NCI-H510A treated with DMSO at 0.1 percent for 48 hours (cell line): ENCODE measurements at regions not wholly inside any gene's neighbourhood (a gene's known extent, or its start where the extent isn't known, plus 50 kb on each side); places are given as distances from the start of the nearest gene placed in this dataset.
"Not testable (repeated sequence)": the region's sequence is repeated elsewhere in the genome, so short reads cannot be mapped to it uniquely, and the experiment has no call there.

Experiments used
- DNase-seq: peaks from one replicate; lab custom pipeline; 2025; lab: John Stamatoyannopoulos, UW

DNA sequence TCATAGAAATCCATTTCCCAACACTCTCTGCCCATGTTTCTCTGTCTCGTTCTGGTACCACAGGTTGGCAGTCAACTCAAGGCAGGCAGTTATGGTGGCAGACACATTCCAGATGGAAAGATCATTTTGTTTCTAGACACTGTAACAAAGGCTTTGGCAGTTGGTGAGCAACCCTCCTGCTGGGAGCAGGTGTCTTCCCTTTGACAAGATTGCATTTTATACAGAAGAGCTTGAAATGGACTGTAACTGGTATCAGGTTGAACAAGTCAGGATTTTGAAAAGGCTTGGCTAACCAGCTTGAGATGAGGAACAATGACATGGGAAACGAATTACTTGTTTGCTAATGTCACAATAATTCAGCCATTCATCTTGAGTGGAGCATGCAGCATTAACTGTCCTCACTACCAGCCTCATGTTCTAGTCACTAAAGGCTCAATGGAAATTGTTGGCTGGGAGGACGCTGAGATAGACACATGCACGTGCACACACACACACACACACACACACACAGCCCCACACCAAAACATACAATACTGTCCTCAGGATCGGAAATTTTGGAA, 170.0 kb downstream of the SEMA6D start:
- peak; percentile 83 for DNase-seq

DNA sequence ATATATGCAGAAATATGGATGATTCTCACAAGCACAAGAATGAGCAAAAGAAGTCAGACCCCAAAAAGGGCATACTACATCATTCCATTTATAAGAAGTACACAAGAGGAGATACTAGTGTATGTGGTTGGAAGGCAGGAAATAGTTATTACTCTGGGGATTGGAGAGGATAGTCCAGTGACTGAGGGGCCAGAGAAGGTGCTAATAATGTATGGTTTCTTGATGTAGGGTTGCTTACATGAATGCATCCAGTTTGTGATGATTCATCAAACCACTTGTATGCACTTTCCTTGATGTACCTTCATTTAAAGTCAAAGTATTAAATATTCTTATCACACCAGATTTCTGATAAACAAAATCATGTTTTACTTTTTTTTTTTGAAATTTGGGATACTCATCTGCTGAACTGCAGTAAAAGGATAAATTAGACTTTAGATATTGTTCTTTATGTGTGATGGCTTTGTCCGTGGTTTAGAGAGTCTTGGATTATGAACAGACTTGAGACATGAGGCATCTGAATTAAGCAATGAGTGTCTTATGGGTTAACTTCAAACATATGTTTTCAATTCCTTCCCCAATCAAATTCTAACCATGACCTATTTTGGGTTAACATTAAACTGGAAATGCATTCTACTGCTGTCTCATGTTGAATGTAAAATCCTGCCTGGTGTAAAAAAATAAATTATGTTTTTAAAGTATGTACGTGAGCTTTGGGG, 171.2 kb downstream of the SEMA6D start:
- no peak for DNase-seq

DNA sequence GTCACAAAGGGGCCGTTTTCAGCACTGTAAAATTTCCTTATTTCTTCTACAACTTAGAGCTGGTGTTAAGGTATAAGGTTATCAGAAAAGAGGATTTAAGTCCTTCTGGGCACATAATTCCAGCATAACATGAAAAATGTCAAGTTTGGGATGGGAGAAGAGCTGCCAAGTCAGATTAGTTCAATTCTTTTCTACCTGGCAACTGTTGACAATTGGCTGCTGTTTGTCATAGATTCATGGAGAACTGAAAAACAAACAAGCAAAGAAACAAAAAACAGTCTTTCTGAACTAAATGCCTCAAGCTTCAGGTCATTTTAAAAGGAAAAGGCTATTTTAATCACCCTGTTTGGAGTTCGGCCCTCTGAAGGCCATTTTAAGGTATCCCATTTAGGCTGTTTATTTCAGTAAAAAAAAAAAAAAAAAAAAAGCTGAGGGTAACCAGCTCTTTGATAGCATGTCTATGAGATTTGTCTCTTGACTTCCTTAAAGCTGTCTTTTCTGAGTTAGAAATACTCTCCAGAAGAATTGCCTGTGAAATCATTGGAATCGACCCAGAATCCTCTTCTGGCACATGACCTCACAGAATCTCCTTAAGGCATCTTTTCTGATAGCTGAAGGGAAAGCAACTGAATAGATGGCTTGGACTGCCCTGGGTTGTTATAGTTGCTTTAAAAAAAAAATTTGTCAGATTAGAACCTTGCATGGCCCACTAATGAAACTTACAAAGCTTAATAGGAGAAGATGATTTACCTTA, 173.3 kb downstream of the SEMA6D start:
- DNase-seq, result no peak

DNA sequence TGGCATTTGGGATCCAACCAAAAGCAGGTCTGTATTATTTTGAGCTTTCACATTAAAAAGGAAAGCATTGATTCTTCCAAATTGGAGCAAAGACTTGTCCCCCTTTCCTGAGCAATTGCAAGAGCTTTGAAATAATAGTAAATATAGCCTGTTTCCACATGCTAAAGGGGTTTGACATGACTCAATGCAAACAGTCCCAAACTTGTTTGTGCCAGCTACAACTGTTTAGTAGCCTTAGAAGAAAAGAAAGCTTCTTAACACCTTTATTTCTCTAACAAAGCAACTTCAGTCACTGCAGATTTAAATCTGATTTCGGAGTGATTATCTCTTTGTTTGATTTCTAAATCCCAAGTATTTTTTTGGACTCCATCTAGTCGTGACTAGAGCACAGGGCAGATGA, 180.2 kb downstream of the SEMA6D start:
- DNase-seq, result no peak

DNA sequence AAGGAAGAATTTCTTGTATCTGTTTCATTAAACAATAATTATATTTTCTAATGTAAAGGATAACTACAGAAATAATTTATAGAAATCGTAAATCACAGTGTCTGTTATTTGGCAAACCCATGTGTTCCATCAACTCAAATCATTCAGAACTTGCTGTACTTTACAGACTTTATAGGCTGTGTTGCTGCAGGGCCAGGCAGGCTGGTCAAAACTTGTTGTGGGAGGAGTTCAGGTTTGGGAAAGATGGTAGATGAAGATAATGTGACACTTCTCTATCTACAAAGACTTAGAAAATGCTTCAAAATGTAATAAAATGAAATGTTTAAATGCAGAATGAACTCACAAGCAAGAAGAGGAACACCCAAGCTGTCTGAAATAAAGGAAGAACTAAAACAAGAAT, 183.4 kb downstream of the SEMA6D start:
- DNase-seq, result no peak

DNA sequence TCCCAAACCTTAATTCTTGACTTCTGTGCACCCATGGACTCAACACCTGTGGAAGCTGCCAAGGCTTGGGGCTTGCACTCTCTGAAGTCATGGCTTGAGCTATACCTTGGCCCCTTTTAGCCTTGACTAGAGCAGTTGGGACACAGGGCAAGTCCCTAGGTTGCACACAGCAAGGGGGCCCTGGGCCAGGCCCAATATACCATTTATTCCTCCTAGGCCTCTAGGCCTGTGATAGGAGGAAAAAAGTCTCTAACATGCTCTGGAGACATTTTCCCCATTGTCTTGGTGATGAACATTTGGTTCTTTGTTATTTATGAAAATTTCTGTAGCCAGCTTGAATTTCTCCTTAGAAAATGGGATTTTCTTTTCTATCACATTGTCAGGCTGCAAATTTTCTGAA, 186.1 kb downstream of the SEMA6D start:
- DNase-seq, result no peak

DNA sequence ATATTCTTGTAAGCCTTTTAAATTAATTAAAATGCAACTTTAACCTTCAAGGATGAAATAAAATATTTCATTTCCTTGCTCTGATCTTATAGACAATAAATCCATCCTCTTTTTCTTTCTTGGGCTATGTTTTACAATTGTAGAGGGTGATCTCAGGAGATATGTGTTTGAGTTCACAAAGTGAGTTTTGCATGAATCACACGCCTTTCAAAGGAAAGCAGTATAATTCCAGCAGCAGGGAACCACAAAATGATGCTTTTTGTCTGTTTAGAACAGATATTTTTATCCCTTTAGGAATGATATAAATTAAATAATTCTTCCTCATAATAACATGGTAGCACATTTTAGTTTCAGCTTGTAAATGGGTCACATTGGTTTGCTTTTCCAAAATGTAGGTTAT, 191.2 kb downstream of the SEMA6D start:
- DNase-seq, result no peak

DNA sequence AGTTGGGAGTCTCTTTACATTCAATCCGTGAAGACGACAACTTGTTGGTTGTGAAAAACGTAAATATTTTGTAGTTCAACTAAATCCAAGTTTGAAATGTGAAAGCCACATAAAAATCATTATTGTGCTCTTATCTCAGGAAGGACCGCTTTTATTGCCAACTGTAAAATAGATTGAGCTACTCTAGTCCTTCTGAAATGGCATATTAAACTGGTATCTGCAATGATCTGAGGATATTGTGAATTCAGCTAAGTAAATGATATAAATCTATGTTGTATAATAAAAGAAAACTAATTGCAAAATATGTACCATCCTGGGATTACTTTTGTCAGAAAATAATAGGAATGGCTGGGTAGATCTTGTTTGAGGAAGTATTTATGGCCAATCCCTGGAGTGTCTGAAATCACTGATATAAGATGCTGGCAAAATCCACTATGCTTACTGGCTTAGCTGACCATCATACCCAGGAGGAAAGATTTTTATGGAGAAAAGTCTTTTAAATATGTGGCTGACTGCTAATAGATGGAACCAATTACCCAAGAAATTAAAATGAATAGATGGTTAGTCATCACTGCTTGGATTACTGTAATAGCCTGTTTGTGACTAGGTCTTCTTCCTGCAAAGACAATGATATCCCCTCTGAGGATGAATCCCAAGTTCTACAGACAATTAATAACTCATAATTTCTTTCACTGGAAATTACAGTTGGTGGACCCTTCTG, 191.8 kb downstream of the SEMA6D start:
- no peak for DNase-seq

DNA sequence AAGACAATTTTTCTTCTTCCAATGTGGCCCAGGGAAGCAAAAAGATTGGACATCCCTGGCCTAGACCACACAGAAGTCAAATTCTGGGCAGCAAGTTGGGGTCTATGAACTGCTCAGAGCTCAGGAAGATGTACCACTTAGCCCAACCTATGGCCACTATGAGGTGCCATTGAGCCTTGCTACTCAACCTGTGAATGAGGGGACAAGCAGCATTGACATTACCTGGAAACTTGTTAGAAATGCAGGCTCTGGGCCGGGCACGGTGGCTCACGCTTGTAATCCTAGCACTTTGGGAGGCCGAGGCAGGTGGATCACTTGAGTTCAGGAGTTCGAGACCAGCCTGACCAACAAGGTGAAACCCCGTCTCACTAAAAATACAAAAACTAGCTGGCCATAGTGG, 195.6 kb downstream of the SEMA6D start:
- not testable (repeated sequence) for DNase-seq

DNA sequence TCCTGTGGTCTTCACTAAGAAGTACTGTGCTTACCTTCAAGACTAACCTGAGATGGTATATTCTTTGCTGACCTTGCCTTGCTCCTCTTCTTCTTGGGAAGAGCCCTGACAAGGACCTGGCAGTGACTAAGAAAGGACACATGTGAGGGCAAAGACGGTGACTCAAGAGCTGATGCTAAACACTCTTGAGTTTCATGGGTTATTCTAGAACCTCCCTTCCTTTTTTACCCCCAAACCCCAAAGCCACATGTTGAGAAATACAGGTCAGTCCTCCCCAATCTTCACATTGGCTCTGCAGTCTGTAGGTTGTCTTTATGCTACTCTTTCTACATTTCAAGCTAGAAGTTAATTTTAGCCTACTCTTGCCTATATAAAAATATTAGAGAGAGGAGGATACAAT, 200.6 kb downstream of the SEMA6D start:
- DNase-seq, result no peak

DNA sequence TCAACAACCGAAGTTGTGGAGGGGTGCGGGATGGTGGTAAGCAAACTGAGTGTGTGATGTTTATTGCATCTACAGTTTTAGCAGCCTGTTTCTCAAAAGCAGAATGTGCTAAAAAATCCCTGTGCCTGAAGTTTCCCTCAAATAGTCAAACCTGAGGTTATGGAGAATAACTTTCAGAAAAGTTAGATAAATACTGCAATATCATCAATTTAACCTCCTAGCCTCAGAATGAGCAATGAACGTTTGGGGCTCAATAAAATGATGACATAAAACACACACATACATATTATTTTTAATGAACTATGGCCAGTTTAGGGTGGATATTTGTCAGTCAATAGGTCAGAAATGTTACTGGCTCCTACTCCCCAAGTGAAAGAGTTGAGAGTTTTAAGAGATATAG, 201.6 kb downstream of the SEMA6D start:
- no peak for DNase-seq

DNA sequence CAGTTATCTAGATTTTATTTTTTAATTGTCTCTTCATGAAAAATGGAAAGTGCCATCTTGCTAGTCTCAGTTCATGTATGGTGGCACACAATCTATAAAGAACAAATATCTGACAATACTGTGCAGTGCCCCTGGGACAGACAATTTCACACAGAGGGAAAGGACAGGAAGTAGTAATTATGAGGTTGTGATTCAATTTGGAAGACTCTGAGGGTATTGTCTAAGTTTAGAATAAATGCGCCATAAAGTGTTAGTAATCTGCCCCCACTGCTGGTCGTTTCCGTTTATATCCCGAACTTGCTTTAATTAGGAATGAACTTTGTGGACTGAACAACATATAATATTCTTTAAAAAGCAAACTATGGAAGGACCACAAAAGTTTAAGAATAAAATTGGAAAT, 196.4 kb upstream of the SLC24A5 start:
- no peak for DNase-seq

DNA sequence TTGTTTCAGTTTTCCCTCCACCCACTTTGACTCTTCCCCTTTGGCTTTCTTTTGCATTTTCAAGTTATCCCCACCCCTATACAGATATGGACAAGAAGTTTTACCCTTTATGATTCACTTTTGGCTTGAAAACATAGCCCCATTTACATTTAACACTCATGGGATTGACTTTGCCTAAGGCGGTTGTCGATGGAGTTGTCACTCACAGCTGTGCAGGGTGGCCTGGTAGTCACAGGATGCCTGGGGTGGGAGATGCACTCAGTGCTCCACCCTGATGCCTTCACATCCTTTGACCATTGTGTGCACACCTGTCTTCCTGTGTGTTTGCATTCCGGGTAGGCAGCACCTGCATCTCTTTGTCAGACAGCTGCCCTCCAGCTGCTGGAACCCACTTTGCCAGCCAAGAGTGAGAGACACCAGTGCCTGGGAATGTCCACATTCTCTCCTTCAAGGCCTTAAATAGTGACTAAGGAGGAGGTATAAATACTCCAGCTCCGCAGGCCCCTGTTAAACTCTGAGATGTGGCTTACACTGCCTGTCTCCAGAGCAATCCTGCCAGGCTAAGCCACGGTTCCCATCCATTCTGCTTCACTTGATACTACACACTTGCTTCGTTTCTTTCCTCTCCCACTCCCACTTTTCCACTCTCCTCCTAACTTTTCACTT, 191.5 kb upstream of the SLC24A5 start:
- peak; percentile 72 for DNase-seq

DNA sequence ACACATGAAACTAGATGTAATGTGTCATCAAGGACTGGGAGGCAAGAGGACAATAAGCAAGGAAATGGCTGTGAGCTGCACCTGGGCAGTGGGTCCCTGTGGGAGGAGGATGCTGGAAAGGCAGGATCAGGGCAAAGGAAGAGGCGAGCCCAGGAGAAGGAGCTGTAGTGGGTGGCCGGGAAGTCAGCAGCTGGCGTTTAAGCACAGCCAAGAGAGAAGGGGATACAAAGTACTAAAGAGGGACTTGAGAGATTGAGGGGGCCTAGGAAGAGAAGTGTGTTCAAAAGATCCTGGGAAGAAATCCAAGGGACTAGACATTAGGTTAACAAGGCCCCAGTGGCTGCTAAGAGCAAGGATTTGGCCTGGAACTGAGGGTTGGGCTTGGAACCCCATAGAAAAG, 188.5 kb upstream of the SLC24A5 start:
- no peak for DNase-seq

DNA sequence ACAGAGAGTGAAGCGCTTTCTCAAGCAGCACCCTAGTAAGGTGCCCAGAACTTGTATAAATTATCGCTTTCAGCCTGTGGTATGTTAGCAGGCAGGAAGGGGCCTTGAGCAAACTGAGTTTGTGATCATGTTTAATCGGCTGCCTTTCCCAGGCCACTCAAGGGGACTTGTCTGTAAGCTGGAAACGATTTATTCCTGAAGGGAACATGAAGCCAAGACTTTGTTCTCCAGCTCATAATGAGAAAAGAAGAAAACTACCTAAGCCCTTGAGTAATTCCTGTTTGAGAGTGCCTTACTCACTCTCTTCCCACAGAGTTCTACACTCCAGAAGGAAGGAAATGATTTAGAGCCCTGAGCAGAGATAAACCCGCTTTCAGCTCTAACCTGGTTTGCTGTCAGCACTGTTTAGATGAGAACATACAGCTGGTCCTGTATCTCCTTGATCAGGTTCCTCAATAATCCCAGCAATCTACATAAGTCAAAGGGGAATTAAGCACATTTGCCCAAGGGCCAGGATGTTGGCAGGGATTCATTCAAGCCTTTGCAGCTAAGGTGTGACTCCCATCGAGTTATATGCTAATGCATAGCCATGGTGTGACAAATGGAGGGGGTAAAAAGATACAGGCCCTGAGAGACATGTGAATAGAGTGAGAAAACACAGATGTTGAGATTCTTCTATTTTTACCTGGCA, 187.7 kb upstream of the SLC24A5 start:
- no peak for DNase-seq

DNA sequence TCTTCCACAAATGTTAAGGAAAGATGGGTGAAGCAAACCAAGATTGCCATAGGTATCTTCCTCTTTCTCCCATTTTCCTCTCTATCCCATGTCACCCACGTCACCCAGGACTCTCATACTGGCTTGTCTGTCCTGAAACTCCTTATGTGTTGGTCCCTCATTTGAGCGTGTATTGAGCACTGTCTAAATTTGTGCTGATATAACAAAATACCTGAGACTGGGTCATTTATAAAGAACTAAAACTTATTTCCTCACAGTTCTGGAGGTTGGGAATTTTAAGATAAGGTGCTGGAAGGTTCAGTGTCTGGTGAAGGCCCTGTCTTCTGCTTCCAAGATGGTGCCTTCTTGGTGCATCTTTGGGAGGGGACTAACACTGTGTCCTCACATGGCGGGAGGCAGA, 186.9 kb upstream of the SLC24A5 start:
- no peak for DNase-seq

DNA sequence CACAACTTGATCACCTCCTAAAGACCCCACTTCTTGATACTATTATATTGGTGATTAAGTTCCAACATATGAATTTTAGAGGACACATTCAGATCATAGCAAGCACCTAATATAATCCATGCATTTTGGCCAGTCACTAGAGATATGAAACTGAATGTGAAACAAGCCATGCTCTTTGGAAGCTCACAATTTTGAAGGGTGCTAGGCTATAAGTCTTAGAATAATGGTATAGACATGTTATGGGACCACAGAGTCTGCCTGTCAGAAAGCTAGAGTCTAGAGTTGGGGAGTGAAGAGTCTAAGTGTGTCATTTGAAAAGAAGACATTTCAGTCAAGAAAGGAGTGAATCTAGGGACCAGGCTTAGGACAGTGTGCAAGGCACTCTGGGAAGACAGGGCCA, 186.4 kb upstream of the SLC24A5 start:
- DNase-seq, result no peak

DNA sequence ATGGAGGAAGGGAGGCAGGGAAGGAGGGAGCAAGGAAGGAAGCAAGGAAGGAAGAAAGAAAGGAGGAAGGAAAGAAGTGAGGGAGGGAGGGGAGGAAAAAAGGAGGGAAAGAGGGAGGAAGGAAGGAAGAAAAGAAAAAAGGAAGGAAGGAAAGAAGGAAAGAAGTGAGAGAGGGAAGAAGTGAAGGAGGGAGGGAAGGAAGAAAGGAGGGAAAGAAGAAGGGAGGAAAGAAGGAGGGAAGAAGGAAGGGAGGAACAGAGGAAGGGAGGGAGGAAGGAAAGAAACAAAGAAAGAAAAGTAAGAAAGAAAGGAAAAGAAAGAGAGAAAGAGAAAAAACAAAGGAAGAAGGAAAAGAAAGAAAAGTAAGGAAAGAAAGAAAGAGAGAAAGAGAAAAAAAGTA, 183.0 kb upstream of the SLC24A5 start:
- no peak for DNase-seq

DNA sequence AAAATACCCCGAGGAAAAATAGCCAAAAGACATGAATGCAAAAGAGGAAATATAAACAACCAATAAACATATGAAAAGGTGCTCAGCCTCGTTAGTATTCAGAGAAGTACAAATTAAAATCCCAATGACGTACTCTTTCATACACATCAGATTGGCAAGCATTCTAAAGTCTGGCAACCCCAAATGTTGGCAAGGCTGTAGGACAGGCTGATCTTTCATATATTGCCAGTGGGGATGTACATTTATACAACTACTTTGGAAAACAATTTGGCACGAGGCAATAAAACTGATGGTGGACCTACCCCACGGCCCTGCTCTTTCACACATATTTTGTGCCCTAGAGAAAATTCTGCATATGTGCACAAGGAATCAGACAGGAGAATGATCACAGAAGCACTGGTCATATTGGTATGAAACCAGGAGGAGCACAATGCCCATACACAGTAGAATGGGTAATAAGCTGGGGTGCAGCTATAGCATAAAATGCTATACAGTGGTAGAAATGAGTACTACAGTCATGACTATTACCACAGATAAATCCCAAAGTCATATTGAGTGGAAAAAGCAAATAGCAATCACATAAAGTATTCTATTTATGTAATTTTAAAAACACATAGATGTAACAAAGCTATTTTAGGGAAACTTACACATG, 176.0 kb upstream of the SLC24A5 start:
- DNase-seq, result no peak

DNA sequence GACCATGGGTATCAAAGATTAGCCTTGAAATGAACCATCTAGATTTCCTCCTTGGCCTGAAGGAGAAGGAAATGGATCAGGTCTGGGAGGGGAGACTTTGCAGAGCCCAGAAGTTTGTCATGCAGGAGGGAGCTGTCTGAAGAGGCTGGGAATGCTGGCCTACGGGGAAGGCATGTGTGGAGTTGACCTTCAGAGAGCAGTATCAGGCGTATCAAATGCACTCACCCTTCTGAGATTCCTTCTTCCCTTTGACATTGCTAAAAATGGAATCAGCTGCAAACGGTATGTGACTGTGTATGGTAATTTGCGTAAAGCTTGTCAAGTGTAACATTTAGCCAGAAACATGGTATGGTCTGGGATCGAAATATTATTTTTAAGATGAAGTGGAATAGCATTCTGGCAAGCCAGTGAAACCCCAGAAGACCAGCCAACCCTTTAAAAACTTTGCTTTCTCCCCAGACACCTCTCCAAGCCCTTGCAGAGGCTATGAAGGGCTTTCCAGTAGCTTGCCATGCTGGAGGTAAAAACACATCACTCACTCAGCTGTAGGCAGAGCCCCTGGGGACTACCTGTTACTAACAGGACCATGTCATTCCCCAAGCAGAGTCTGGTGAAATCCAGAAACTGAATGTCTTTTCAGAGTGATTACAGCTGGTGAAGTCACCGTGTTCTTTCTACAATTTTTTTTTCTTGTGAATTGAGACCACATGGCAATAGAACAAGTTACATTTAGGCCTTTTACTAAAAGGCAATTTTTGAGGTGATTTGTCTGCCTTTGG, 174.7 kb upstream of the SLC24A5 start:
- no peak for DNase-seq
